Mammary epithelial cell (primary cell): ENCODE measurements at regions not wholly inside any gene's neighbourhood (a gene's known extent, or its start where the extent isn't known, plus 50 kb on each side); places are given as distances from the start of the nearest gene placed in this dataset.

Source experiments
- EZH2 ChIP-seq: IDR thresholded peaks from 2 replicates; pipeline ENCODE4 v1.6.1; 2012; ENCODE audit warnings: low read length, inconsistent platforms, borderline replicate concordance
- TF ChIP-seq, protein P1 (sequence below), 2 donors: IDR thresholded peaks in 1 of 2; conservative IDR thresholded peaks in 1 of 2; 2 replicates each; pipeline ENCODE4 v1.5.1; 2011 to 2012; ENCODE audit warnings: inconsistent platforms in 2 of 2, low read length in 2 of 2, mild to moderate bottlenecking in 2 of 2, control low read depth in 1 of 2, low read depth in 1 of 2; ENCODE audit not compliant: insufficient read depth in 1 of 2; ENCODE audit errors: extremely low read depth in 1 of 2

DNA sequence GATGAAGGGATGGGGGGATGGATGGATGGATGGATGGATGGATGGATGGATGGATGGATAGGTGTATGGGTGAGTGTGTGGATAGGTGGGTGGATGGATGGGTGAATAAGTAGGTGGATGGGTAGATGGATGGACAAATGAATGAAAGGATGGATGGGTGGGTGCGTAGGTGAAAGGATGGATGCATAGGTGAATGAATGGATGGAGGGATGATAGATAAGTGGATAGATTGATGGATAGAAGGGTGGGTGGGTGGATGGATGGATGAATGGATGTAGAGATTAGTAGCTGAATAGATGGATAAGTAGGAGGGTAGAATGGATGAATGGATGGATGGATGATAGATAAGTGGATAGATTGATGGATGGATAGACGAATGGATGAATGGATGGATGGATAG lies 152.7 kb downstream of the MN1 start:
- TF ChIP-seq, protein P1, sequence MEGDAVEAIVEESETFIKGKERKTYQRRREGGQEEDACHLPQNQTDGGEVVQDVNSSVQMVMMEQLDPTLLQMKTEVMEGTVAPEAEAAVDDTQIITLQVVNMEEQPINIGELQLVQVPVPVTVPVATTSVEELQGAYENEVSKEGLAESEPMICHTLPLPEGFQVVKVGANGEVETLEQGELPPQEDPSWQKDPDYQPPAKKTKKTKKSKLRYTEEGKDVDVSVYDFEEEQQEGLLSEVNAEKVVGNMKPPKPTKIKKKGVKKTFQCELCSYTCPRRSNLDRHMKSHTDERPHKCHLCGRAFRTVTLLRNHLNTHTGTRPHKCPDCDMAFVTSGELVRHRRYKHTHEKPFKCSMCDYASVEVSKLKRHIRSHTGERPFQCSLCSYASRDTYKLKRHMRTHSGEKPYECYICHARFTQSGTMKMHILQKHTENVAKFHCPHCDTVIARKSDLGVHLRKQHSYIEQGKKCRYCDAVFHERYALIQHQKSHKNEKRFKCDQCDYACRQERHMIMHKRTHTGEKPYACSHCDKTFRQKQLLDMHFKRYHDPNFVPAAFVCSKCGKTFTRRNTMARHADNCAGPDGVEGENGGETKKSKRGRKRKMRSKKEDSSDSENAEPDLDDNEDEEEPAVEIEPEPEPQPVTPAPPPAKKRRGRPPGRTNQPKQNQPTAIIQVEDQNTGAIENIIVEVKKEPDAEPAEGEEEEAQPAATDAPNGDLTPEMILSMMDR (conservative IDR thresholded peaks at IDR 0.05 in 1 of 2, IDR thresholded peaks at IDR 0.05 in 1 of 2; ENCODE audit: extremely low read depth in 1 of 2, insufficient read depth in 1 of 2, low read depth in 1 of 2, low read length in 2 of 2), result no peak
- TF ChIP-seq EZH2, result no peak
